ENCODE measurements at regions not wholly inside any gene's neighbourhood (a gene's known extent, or its start where the extent isn't known, plus 50 kb on each side); places are given as distances from the start of the nearest gene placed in this dataset.

- TF ChIP-seq CTCF (IDR thresholded peaks at IDR 0.05) (peak; percentile 55), MXI1 (IDR thresholded peaks at IDR 0.05; ENCODE audit: low read depth, low read length) (no peak), SIN3A (IDR thresholded peaks at IDR 0.05; ENCODE audit: borderline replicate concordance, low read depth, low read length) (no peak), RFX5 (IDR thresholded peaks at IDR 0.05; ENCODE audit: low read length) (no peak), YY1 (IDR thresholded peaks at IDR 0.05; ENCODE audit: low read depth) (no peak), JUND (IDR thresholded peaks at IDR 0.05) (no peak), RCOR1 (IDR thresholded peaks at IDR 0.05; ENCODE audit: low read length) (no peak), REST (IDR thresholded peaks at IDR 0.05; ENCODE audit: low read depth, low read length) (no peak), CHD2 (IDR thresholded peaks at IDR 0.05; ENCODE audit: low read length, partially characterized antibody) (no peak)
- TF ChIP-seq, protein P1, sequence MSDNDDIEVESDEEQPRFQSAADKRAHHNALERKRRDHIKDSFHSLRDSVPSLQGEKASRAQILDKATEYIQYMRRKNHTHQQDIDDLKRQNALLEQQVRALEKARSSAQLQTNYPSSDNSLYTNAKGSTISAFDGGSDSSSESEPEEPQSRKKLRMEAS (IDR thresholded peaks at IDR 0.05; ENCODE audit: low read depth), result no peak
Measured at GRCh38 chr2:166700079-166700478, 188.2 kb upstream of the XIRP2 start.

Data from SK-N-SH (cell line).